Activated CD8-positive, alpha-beta T cell treated with anti-CD3 and anti-CD28 coated beads, Interleukin-2, amount 10 ng/mL, durations not matched to agents 7 days and 5 days (primary cell): ENCODE measurements at regions not wholly inside any gene's neighbourhood (a gene's known extent, or its start where the extent isn't known, plus 50 kb on each side); places are given as distances from the start of the nearest gene placed in this dataset.
"Not testable (repeated sequence)": the region's sequence is repeated elsewhere in the genome, so short reads cannot be mapped to it uniquely, and the experiment has no call there.

Experiments
- ATAC-seq: fragments of 150-1000 bp; cut with Tn5 transposase; one replicate; pipeline ENCODE4 v1.10.0; 2021; ENCODE audit warnings: moderate library complexity
- CTCF ChIA-PET: fragments of 350-600 bp; sonication (Branson Sonifier 250); formaldehyde crosslinking; loops from one replicate; lab custom pipeline; 2021; ENCODE audit warnings: antibody characterized with exemption; lab: Charles Lee
- POLR2A ChIA-PET: fragments of 350-600 bp; sonication (Branson Sonifier 250); formaldehyde crosslinking; loops from one replicate; lab custom pipeline; 2021; ENCODE audit warnings: antibody characterized with exemption; lab: Charles Lee
- DNase-seq: peaks from one replicate; pipeline ENCODE4 v3.0.0-alpha.2; 2020
- H3K27ac Mint-ChIP-seq: one replicate; pipeline ENCODE4 v1.8.0; 2021; ENCODE audit warnings: mild to moderate bottlenecking, mixed read lengths
- H3K27me3 Mint-ChIP-seq: one replicate; pipeline ENCODE4 v1.8.0; 2021; ENCODE audit warnings: low read depth, mixed read lengths
- H3K36me3 Mint-ChIP-seq: one replicate; pipeline ENCODE4 v1.8.0; 2021; ENCODE audit warnings: low read depth, mixed read lengths
- H3K4me1 Mint-ChIP-seq: one replicate; pipeline ENCODE4 v1.8.0; 2021; ENCODE audit warnings: low read depth, mixed read lengths
- H3K4me3 Mint-ChIP-seq: one replicate; pipeline ENCODE4 v1.8.0; 2021; ENCODE audit warnings: mild to moderate bottlenecking, mixed read lengths
- H3K9me3 Mint-ChIP-seq: one replicate; pipeline ENCODE4 v1.8.0; 2022; ENCODE audit warnings: mixed read lengths; ENCODE audit not compliant: insufficient read depth

- H3K27me3 Mint-ChIP-seq, H3K4me3 Mint-ChIP-seq, DNase-seq, H3K36me3 Mint-ChIP-seq, H3K27ac Mint-ChIP-seq, H3K9me3 Mint-ChIP-seq, H3K4me1 Mint-ChIP-seq, CTCF ChIA-PET, ATAC-seq, POLR2A ChIA-PET: not testable (repeated sequence)
Measured at GRCh38 chr7:150033711-150034110, 159.9 kb downstream of the ATP6V0E2 start.

DNA sequence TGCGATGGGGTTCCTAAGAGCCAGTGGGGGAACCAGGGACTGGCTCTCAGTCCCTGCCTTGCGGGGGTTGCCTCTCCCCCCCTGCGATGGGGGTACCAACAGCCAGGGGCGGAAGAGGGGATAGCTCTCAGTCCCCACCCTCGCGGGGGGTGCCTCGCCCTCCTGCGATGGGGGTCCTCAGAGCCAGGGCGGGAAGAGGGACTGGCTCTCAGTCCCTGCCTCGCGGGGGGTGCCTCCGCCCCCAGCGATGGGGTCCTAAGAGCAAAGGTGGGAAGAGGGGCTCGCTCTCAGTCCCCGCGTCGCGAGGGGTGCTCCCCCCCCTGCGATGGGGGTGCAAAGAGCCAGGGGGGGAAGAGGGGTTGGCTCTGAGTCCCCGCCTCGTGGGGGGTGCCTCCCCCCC, 162.0 kb downstream of the ATP6V0E2 start:
- POLR2A ChIA-PET, ATAC-seq, CTCF ChIA-PET, H3K9me3 Mint-ChIP-seq, DNase-seq, H3K4me3 Mint-ChIP-seq, H3K36me3 Mint-ChIP-seq, H3K4me1 Mint-ChIP-seq, H3K27me3 Mint-ChIP-seq, H3K27ac Mint-ChIP-seq: not testable (repeated sequence)

DNA sequence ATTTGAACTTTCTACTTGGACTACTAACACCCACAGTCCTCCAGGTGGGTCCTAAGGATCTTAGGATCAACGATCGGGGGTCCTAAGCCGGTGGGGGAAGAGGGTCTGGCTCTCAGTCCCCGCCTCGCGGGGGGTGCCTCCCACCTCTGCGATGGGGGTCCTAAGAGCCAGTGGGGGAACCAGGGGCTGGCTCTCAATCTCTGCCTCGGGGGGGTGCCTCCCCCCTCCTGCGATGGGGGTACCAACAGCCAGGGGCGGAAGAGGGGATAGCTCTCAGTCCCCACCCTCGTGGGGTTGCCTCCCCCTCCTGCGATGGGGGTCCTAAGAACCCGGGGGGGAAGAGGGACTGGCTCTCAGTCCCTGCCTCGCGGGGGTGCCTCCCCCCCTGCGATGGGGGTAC, 165.3 kb downstream of the ATP6V0E2 start:
- DNase-seq, H3K4me1 Mint-ChIP-seq, POLR2A ChIA-PET, CTCF ChIA-PET, H3K9me3 Mint-ChIP-seq, H3K27ac Mint-ChIP-seq, H3K4me3 Mint-ChIP-seq, H3K27me3 Mint-ChIP-seq, ATAC-seq, H3K36me3 Mint-ChIP-seq: not testable (repeated sequence)

DNA sequence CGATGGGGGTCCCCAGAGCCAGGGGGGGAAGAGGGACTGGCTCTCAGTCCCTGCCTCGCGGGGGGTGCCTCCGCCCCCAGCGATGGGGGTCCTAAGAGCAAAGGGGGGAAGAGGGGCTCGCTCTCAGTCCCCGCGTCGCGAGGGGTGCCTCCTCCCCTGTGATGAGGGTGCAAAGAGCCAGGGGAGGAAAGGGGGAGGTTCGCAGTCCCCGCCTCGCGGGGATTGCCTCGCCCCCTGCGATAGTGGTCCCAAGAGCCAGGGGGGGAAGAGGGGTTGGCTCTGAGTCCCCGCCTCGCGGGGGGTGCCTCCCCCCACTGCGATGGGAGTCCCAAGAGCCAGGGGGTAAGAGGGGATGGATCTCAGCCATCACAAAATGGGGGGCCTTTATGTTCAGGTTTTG, 168.5 kb downstream of the ATP6V0E2 start:
- H3K9me3 Mint-ChIP-seq, ATAC-seq, CTCF ChIA-PET, DNase-seq, H3K27ac Mint-ChIP-seq, H3K36me3 Mint-ChIP-seq, H3K4me3 Mint-ChIP-seq, H3K4me1 Mint-ChIP-seq, POLR2A ChIA-PET: not testable (repeated sequence)
- H3K27me3 Mint-ChIP-seq: peaks cover 17% of the 10 kb centered on the region

GRCh38 chr7:150044771-150045170, 171.0 kb downstream of the ATP6V0E2 start:
- H3K27ac Mint-ChIP-seq, H3K9me3 Mint-ChIP-seq, H3K4me3 Mint-ChIP-seq, H3K36me3 Mint-ChIP-seq, POLR2A ChIA-PET: not testable (repeated sequence)
- peaks cover 11% of the 10 kb centered on the region for H3K4me1 Mint-ChIP-seq
- peaks cover 27% of the 10 kb centered on the region for H3K27me3 Mint-ChIP-seq
- ATAC-seq: peak; percentile 37
- CTCF ChIA-PET: interaction anchor here (1.2 kb wide), 1 partner anchor 161 kb away, joined by 10 read pairs; no protein-coding TSS in a partner anchor
- DNase-seq: peak; percentile 67

DNA sequence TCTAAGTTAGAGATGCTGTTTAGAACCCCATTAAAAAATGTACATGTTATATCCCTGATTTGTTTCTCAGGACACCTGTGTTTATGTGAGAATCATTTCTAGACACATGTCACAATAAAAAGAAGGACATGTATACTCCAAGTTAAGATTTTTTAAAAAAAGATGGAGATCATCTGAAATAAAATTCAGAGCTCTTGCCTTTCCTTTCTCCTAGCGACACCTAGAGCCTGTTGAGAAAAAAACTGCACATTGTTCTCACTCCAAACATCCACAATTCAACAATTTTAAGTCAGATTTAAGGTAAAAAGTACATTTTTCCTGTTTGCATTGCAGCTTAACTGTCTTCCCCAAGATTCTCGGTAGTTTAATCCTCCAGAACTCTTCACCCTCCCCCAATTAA, 171.8 kb downstream of the ATP6V0E2 start:
- POLR2A ChIA-PET, H3K4me3 Mint-ChIP-seq, DNase-seq, H3K27ac Mint-ChIP-seq, H3K9me3 Mint-ChIP-seq, H3K36me3 Mint-ChIP-seq, ATAC-seq: not testable (repeated sequence)
- CTCF ChIA-PET: interaction anchor here (1.2 kb wide), 1 partner anchor 162 kb away, joined by 10 read pairs; no protein-coding TSS in a partner anchor
- Mint-ChIP-seq H3K27me3 (peaks cover 30% of the 10 kb centered on the region), H3K4me1 (peaks cover 11% of the 10 kb centered on the region)

- DNase-seq, H3K4me3 Mint-ChIP-seq, H3K36me3 Mint-ChIP-seq, H3K9me3 Mint-ChIP-seq, CTCF ChIA-PET, ATAC-seq, H3K27ac Mint-ChIP-seq, POLR2A ChIA-PET: not testable (repeated sequence)
- H3K4me1 Mint-ChIP-seq: peaks cover 11% of the 10 kb centered on the region
- H3K27me3 Mint-ChIP-seq: peaks cover 30% of the 10 kb centered on the region
Measured at GRCh38 chr7:150046290-150047194, 172.8 kb downstream of the ATP6V0E2 start.

- H3K27ac Mint-ChIP-seq, H3K4me3 Mint-ChIP-seq, H3K36me3 Mint-ChIP-seq, DNase-seq, POLR2A ChIA-PET, CTCF ChIA-PET, H3K9me3 Mint-ChIP-seq: not testable (repeated sequence)
- Mint-ChIP-seq H3K27me3 (peaks cover 31% of the 10 kb centered on the region), H3K4me1 (peaks cover 14% of the 10 kb centered on the region)
- peak; percentile 25 for ATAC-seq
Measured at GRCh38 chr7:150047329-150047728, 173.6 kb downstream of the ATP6V0E2 start.

DNA sequence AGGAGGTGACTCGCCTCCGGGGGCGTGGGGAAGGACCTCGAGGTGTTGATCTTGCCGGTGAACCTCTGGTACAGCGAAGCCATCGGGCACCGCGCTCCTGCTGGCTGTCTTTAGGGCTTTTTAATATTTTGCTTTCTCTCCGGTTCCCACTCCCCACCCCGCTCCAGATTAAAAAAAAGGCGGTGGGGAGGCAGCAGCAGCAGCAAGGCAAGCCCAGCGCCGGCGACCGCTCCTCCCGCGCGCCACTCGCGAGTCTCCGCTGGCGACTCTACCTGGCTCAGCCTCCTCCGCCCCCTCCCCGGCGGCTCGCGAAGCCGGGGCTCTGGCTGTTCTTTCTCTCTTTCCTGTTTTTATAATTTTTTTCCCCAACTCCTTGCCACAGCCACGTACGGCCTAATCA, 174.0 kb downstream of the ATP6V0E2 start:
- peaks cover 14% of the 10 kb centered on the region for H3K4me1 Mint-ChIP-seq
- POLR2A ChIA-PET, H3K27ac Mint-ChIP-seq, H3K9me3 Mint-ChIP-seq, H3K36me3 Mint-ChIP-seq, DNase-seq, CTCF ChIA-PET: not testable (repeated sequence)
- peak overlapping the region; percentile 69 for H3K4me3 Mint-ChIP-seq
- H3K27me3 Mint-ChIP-seq: peaks cover 31% of the 10 kb centered on the region
- ATAC-seq: peak; percentile 24

- peak; percentile 37 for ATAC-seq
- Mint-ChIP-seq H3K4me1 (peaks cover 14% of the 10 kb centered on the region), H3K4me3 (peak overlapping the region; percentile 69), H3K27me3 (peaks cover 32% of the 10 kb centered on the region)
- DNase-seq, H3K36me3 Mint-ChIP-seq, H3K27ac Mint-ChIP-seq, H3K9me3 Mint-ChIP-seq, CTCF ChIA-PET, POLR2A ChIA-PET: not testable (repeated sequence)
Measured at GRCh38 chr7:150048244-150049011, 174.7 kb downstream of the ATP6V0E2 start.

- H3K27ac Mint-ChIP-seq, CTCF ChIA-PET, POLR2A ChIA-PET, H3K9me3 Mint-ChIP-seq, H3K36me3 Mint-ChIP-seq, DNase-seq: not testable (repeated sequence)
- peaks cover 33% of the 10 kb centered on the region for H3K27me3 Mint-ChIP-seq
- H3K4me3 Mint-ChIP-seq: peak overlapping the region; percentile 28
- ATAC-seq: peak; percentile 70
- peaks cover 14% of the 10 kb centered on the region for H3K4me1 Mint-ChIP-seq
Measured at GRCh38 chr7:150049012-150049655, 175.4 kb downstream of the ATP6V0E2 start.
